Ascending aorta (tissue), 2 donors: ENCODE measurements at regions not wholly inside any gene's neighbourhood (a gene's known extent, or its start where the extent isn't known, plus 50 kb on each side); places are given as distances from the start of the nearest gene placed in this dataset.

Experiments used
- DNase-seq, 2 donors: peaks; one replicate each; pipeline ENCODE4 v3.0.0-alpha.2; 2019; ENCODE audit warnings: low spot score in 2 of 2
- H3K27ac ChIP-seq, 2 donors: fragments of 200-600 bp; sonication (generic); one replicate each; pipeline ENCODE4 v1.5.1; 2016 to 2017; ENCODE audit warnings: mild to moderate bottlenecking in 1 of 2
- H3K27me3 ChIP-seq: fragments of 200-600 bp; sonication (generic); one replicate; pipeline ENCODE4 v1.5.1; 2017
- H3K36me3 ChIP-seq, 2 donors: fragments of 200-600 bp; sonication (generic); one replicate each; pipeline ENCODE4 v1.5.1; 2016
- H3K4me1 ChIP-seq, 2 donors: fragments of 200-600 bp; sonication (generic); one replicate each; pipeline ENCODE4 v1.5.1; 2016 to 2017; ENCODE audit warnings: mild to moderate bottlenecking in 1 of 2
- H3K4me3 ChIP-seq, 2 donors: fragments of 200-600 bp; sonication (generic); one replicate each; pipeline ENCODE4 v1.5.1; 2016 to 2017; ENCODE audit warnings: mild to moderate bottlenecking in 1 of 2
- H3K9me3 ChIP-seq, 2 donors: fragments of 200-600 bp; sonication (generic); one replicate each; pipeline ENCODE4 v1.5.1; 2016
- CTCF ChIP-seq, 3 experiments: fragments of 200-600 bp in 2 of 3; fragments of 450-650 bp in 1 of 3; sonication (generic) in 2 of 3; IDR thresholded peaks; one replicate each; pipeline ENCODE4 v1.5.1; 2016 to 2019; ENCODE audit warnings: antibody characterized with exemption in 3 of 3, mild to moderate bottlenecking in 1 of 3, moderate library complexity in 1 of 3
- intact Hi-C: fragments of 100-400 bp; cut with DNase I; formaldehyde crosslinking; loops from one replicate; pipeline ENCODE4 v1.15.1; 2023

DNA sequence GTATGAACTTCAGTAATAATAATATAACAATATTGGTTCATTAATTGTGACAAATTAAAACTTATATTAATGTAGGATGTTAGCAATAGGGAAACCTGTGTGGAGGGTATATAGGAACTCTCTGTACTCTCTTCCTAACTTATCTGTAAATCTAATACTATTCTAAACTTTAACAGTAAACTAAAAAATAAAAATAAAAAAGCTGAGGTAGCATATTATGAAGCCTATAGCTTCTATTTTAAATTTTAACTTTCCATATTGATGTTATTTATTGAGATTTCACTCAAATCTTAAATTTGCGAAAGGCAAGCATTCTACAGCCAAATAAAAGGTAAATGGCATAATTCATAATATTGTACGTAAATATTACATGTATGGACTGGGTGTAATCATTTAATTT, 326.4 kb downstream of the MEI4 start:
- Histone ChIP-seq H3K4me3 (no peak overlapping the region), H3K9me3 (peaks cover 0 to 19% of the 10 kb centered on the region in 2 donors), H3K27ac (no peak overlapping the region), H3K27me3 (no peaks in the 10 kb centered on the region), H3K4me1 (no peaks in the 10 kb centered on the region), H3K36me3 (no peaks in the 10 kb centered on the region)
- no peak for TF ChIP-seq CTCF (IDR thresholded peaks at IDR 0.05)
- intact Hi-C loops = no loop called here
- DNase-seq = no peak

GRCh38 chr6:77986380-77987034, 333.7 kb downstream of the MEI4 start:
- Histone ChIP-seq H3K27me3 (no peaks in the 10 kb centered on the region), H3K9me3 (peaks cover 0 to 9% of the 10 kb centered on the region in 2 donors), H3K4me3 (no peak overlapping the region), H3K27ac (no peak overlapping the region), H3K36me3 (no peaks in the 10 kb centered on the region), H3K4me1 (no peaks in the 10 kb centered on the region)
- no peak for TF ChIP-seq CTCF (IDR thresholded peaks at IDR 0.05)
- DNase-seq = no peak
- intact Hi-C loops = no loop called here

- intact Hi-C loops = no loop called here
- no peak overlapping the region for H3K4me3 ChIP-seq
Observed at GRCh38 chr6:77987035-77987384, 334.2 kb downstream of the MEI4 start.

GRCh38 chr6:78010130-78010529, 357.3 kb downstream of the MEI4 start:
- H3K27me3 ChIP-seq = no peaks in the 10 kb centered on the region
- no peak overlapping the region for H3K27ac ChIP-seq
- no peaks in the 10 kb centered on the region for H3K36me3 ChIP-seq
- intact Hi-C loops = no loop called here
- DNase-seq = no peak
- no peaks in the 10 kb centered on the region for H3K9me3 ChIP-seq
- no peak for TF ChIP-seq CTCF (IDR thresholded peaks at IDR 0.05)
- H3K4me3 ChIP-seq = no peak overlapping the region
- H3K4me1 ChIP-seq = no peaks in the 10 kb centered on the region

More at GRCh38 chr6:77987035-77987384, 334.2 kb downstream of the MEI4 start:
- no peak for DNase-seq
- H3K4me1 ChIP-seq = no peaks in the 10 kb centered on the region
- no peak overlapping the region for H3K27ac ChIP-seq
- TF ChIP-seq CTCF (IDR thresholded peaks at IDR 0.05) = no peak
- no peaks in the 10 kb centered on the region for H3K36me3 ChIP-seq
- peaks cover 0 to 9% of the 10 kb centered on the region in 2 donors for H3K9me3 ChIP-seq
- no peaks in the 10 kb centered on the region for H3K27me3 ChIP-seq

DNA sequence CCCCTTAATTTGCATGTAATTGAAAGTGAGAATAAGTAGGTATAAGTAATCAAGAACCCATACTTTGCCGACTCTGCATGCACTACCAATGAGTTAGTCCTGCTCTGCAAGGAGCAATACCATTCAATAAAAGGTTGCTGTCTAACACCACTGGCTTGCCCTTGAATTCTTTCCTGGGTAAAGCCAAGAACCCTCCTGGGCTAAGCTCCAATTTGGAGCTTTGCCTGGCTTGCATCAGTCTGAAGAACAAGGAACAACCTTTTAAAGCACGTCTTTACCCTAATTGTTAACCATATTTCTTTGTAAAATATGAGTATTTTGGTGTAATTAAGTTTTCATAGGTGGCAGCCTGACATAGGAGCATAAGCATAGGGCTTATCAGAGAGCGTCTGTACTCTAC, 367.7 kb downstream of the MEI4 start:
- Histone ChIP-seq H3K27me3 (no peaks in the 10 kb centered on the region), H3K27ac (no peak overlapping the region), H3K4me3 (no peak overlapping the region), H3K36me3 (no peaks in the 10 kb centered on the region), H3K9me3 (no peaks in the 10 kb centered on the region), H3K4me1 (no peaks in the 10 kb centered on the region)
- TF ChIP-seq CTCF (IDR thresholded peaks at IDR 0.05) = no peak
- DNase-seq = no peak
- intact Hi-C loops = no loop called here

DNA sequence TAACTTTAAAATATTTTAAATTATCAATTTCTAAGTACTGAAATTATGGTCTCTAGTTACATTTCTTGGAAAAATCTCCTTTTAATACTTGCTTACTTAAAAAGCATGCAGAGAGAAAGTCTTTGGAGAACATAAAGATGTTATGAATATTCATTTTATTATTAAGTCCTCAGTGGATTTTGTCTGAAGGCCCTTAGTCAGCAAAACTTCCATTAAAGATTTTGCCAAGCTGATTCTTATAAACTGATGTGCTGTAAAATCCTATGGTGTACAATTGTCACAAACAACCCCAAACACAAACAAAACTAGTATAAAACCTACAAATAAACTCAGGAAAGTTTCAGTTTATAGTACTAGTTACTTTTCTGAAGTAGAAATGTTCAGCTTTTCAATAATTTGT, 372.7 kb downstream of the MEI4 start:
- intact Hi-C loops = no loop called here
- no peak for DNase-seq
- Histone ChIP-seq H3K4me3 (no peak overlapping the region), H3K4me1 (no peaks in the 10 kb centered on the region), H3K27ac (no peak overlapping the region), H3K27me3 (no peaks in the 10 kb centered on the region), H3K36me3 (no peaks in the 10 kb centered on the region), H3K9me3 (no peaks in the 10 kb centered on the region)
- TF ChIP-seq CTCF (IDR thresholded peaks at IDR 0.05) = no peak
